ENCODE measurements at regions not wholly inside any gene's neighbourhood (a gene's known extent, or its start where the extent isn't known, plus 50 kb on each side); places are given as distances from the start of the nearest gene placed in this dataset.

DNA sequence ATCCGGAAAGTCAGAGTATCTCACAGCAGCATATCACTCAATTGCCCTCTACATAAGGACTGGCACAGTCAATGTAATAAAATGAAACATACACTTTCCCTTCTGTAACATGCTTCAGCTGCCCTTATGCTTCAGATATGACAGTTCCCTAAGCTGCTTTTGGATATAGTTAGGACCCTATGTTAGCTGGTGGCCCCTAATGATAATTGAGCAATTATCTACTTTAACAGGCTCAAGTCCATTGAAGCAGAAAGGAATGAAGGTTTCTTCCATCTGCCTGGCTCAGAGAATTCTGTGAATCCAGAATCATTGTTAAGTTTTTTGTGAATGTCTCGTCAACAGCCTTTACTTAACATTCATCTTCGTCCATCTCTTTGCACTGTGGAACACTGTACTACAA lies 951.2 kb upstream of the DIAPH2 start:
- TF ChIP-seq CTCF (IDR thresholded peaks at IDR 0.05) (no peak), POLR2A (IDR thresholded peaks at IDR 0.05) (no peak)
